ENCODE measurements at regions not wholly inside any gene's neighbourhood (a gene's known extent, or its start where the extent isn't known, plus 50 kb on each side); places are given as distances from the start of the nearest gene placed in this dataset.

- Histone ChIP-seq H3K9me3 (ENCODE audit: control insufficient read depth in 1 of 2, low read length in 2 of 2) (no peaks in the 10 kb centered on the region), H3K36me3 (ENCODE audit: control insufficient read depth in 1 of 2, insufficient read depth in 2 of 2, low read length in 2 of 2) (no peaks in the 10 kb centered on the region), H3K27me3 (ENCODE audit: low read depth, low read length) (no peaks in the 10 kb centered on the region), H3K4me1 (ENCODE audit: control insufficient read depth in 1 of 2, insufficient read depth in 2 of 2, low read length in 2 of 2) (no peaks in the 10 kb centered on the region), H3K4me3 (ENCODE audit: low read depth in 1 of 2, low read length in 2 of 2) (no peak overlapping the region), H3K27ac (ENCODE audit: low read length) (no peak overlapping the region)
These were observed 65.4 kb upstream of the CHST9 start for GRCh38 chr18:27250471-27250870.

GRCh38 chr18:27249933-27250332, 64.8 kb upstream of the CHST9 start:
- Histone ChIP-seq H3K36me3 (ENCODE audit: control insufficient read depth in 1 of 2, insufficient read depth in 2 of 2, low read length in 2 of 2) (no peaks in the 10 kb centered on the region), H3K4me1 (ENCODE audit: control insufficient read depth in 1 of 2, insufficient read depth in 2 of 2, low read length in 2 of 2) (no peaks in the 10 kb centered on the region), H3K27ac (ENCODE audit: low read length) (no peak overlapping the region), H3K27me3 (ENCODE audit: low read depth, low read length) (no peaks in the 10 kb centered on the region), H3K9me3 (ENCODE audit: control insufficient read depth in 1 of 2, low read length in 2 of 2) (no peaks in the 10 kb centered on the region), H3K4me3 (ENCODE audit: low read depth in 1 of 2, low read length in 2 of 2) (no peak overlapping the region)

GRCh38 chr18:27244259-27244658, 59.2 kb upstream of the CHST9 start:
- no peaks in the 10 kb centered on the region for H3K36me3 ChIP-seq (ENCODE audit: control insufficient read depth in 1 of 2, insufficient read depth in 2 of 2, low read length in 2 of 2)

GRCh38 chr18:27242392-27243047, 57.4 kb upstream of the CHST9 start:
- H3K4me3 ChIP-seq (ENCODE audit: low read depth in 1 of 2, low read length in 2 of 2), result no peak overlapping the region
- H3K36me3 ChIP-seq (ENCODE audit: control insufficient read depth in 1 of 2, insufficient read depth in 2 of 2, low read length in 2 of 2), result no peaks in the 10 kb centered on the region
- H3K9me3 ChIP-seq (ENCODE audit: control insufficient read depth in 1 of 2, low read length in 2 of 2), result no peaks in the 10 kb centered on the region
- no peaks in the 10 kb centered on the region for H3K4me1 ChIP-seq (ENCODE audit: control insufficient read depth in 1 of 2, insufficient read depth in 2 of 2, low read length in 2 of 2)
- H3K27ac ChIP-seq (ENCODE audit: low read length), result no peak overlapping the region
- no peaks in the 10 kb centered on the region for H3K27me3 ChIP-seq (ENCODE audit: low read depth, low read length)

More at GRCh38 chr18:27244259-27244658, 59.2 kb upstream of the CHST9 start:
- Histone ChIP-seq H3K27ac (ENCODE audit: low read length) (no peak overlapping the region), H3K4me1 (ENCODE audit: control insufficient read depth in 1 of 2, insufficient read depth in 2 of 2, low read length in 2 of 2) (no peaks in the 10 kb centered on the region), H3K27me3 (ENCODE audit: low read depth, low read length) (no peaks in the 10 kb centered on the region), H3K9me3 (ENCODE audit: control insufficient read depth in 1 of 2, low read length in 2 of 2) (no peaks in the 10 kb centered on the region), H3K4me3 (ENCODE audit: low read depth in 1 of 2, low read length in 2 of 2) (no peak overlapping the region)

GRCh38 chr18:27240383-27240782, 55.3 kb upstream of the CHST9 start:
- H3K9me3 ChIP-seq (ENCODE audit: control insufficient read depth in 1 of 2, low read length in 2 of 2), result no peaks in the 10 kb centered on the region
- H3K27ac ChIP-seq (ENCODE audit: low read length), result no peak overlapping the region
- no peaks in the 10 kb centered on the region for H3K27me3 ChIP-seq (ENCODE audit: low read depth, low read length)
- no peaks in the 10 kb centered on the region for H3K36me3 ChIP-seq (ENCODE audit: control insufficient read depth in 1 of 2, insufficient read depth in 2 of 2, low read length in 2 of 2)
- H3K4me3 ChIP-seq (ENCODE audit: low read depth in 1 of 2, low read length in 2 of 2), result no peak overlapping the region
- H3K4me1 ChIP-seq (ENCODE audit: control insufficient read depth in 1 of 2, insufficient read depth in 2 of 2, low read length in 2 of 2), result no peaks in the 10 kb centered on the region

- no peaks in the 10 kb centered on the region for H3K4me1 ChIP-seq (ENCODE audit: control insufficient read depth in 1 of 2, insufficient read depth in 2 of 2, low read length in 2 of 2)
These were observed 54.6 kb upstream of the CHST9 start for GRCh38 chr18:27239669-27240068.

GRCh38 chr18:27235218-27235870, 50.2 kb upstream of the CHST9 start:
- Histone ChIP-seq H3K4me1 (ENCODE audit: control insufficient read depth in 1 of 2, insufficient read depth in 2 of 2, low read length in 2 of 2) (no peaks in the 10 kb centered on the region), H3K36me3 (ENCODE audit: control insufficient read depth in 1 of 2, insufficient read depth in 2 of 2, low read length in 2 of 2) (no peaks in the 10 kb centered on the region), H3K27me3 (ENCODE audit: low read depth, low read length) (no peaks in the 10 kb centered on the region), H3K27ac (ENCODE audit: low read length) (no peak overlapping the region), H3K9me3 (ENCODE audit: control insufficient read depth in 1 of 2, low read length in 2 of 2) (no peaks in the 10 kb centered on the region), H3K4me3 (ENCODE audit: low read depth in 1 of 2, low read length in 2 of 2) (no peak overlapping the region)

More at GRCh38 chr18:27239669-27240068, 54.6 kb upstream of the CHST9 start:
- no peaks in the 10 kb centered on the region for H3K36me3 ChIP-seq (ENCODE audit: control insufficient read depth in 1 of 2, insufficient read depth in 2 of 2, low read length in 2 of 2)
- H3K27ac ChIP-seq (ENCODE audit: low read length), result no peak overlapping the region
- H3K4me3 ChIP-seq (ENCODE audit: low read depth in 1 of 2, low read length in 2 of 2), result no peak overlapping the region
- no peaks in the 10 kb centered on the region for H3K9me3 ChIP-seq (ENCODE audit: control insufficient read depth in 1 of 2, low read length in 2 of 2)
- H3K27me3 ChIP-seq (ENCODE audit: low read depth, low read length), result no peaks in the 10 kb centered on the region
